ENCODE measurements at regions not wholly inside any gene's neighbourhood (a gene's known extent, or its start where the extent isn't known, plus 50 kb on each side); places are given as distances from the start of the nearest gene placed in this dataset.

DNA sequence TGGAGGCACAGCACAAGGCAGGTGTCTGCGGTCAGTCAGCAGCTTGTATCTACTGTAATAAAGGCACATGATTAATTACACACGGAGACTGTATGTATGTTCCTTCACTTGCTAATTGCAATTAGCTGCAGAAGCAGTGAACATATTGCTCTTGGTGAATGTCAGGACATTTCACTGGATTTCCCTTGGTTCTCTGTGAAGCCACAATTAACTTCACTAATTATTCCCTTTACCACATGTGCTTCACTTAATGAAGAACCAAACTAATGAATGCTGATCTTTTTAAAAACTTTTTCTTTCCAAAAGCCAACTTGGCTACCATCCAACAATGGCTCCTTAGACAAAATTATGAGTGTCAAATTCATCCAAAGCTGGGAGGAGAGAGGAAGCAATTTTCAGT lies 290.7 kb downstream of the ADRA2A start:
- 87 to 96% (median 92%) methylated on average over 2 of the region's 2 CpGs for WGBS, 5 donors
- no peaks in the 10 kb centered on the region for H3K9me3 ChIP-seq
- intact Hi-C loops (cut with DNase I; ENCODE audit: low total_unique reads), result no loop called here

DNA sequence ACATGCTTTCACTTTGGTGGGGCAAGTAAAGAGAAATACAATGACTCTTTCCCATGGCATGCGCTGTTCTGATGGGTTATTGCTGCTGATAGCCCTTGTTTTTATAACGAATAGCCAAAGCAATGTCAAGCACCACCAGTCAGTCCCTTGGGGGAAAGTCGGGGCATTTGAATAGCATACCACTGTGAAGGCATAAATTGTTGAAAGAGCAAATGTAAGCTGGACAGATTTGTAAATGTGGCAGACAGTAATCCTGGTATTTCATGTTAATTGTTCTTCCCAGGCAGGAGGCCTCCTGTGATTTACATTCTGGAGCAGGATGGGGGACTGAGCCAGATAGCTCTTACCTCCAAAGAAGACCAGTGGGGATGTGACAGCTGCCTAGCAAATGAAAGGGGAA lies 293.3 kb downstream of the ADRA2A start:
- 45 to 52% (median 50%) methylated on average over 3 of the region's 3 CpGs for WGBS, 5 donors
- no peaks in the 10 kb centered on the region for H3K4me1 ChIP-seq
- peaks cover 0 to 4% (median 0%) of the 10 kb centered on the region in 7 donors for H3K27me3 ChIP-seq (replicated peaks in 1 of 7)
- TF ChIP-seq POLR2AphosphoS5 (IDR thresholded peaks at IDR 0.05) (no peak), POLR2A (IDR thresholded peaks at IDR 0.05) (no peak)
- TF ChIP-seq, protein P1, sequence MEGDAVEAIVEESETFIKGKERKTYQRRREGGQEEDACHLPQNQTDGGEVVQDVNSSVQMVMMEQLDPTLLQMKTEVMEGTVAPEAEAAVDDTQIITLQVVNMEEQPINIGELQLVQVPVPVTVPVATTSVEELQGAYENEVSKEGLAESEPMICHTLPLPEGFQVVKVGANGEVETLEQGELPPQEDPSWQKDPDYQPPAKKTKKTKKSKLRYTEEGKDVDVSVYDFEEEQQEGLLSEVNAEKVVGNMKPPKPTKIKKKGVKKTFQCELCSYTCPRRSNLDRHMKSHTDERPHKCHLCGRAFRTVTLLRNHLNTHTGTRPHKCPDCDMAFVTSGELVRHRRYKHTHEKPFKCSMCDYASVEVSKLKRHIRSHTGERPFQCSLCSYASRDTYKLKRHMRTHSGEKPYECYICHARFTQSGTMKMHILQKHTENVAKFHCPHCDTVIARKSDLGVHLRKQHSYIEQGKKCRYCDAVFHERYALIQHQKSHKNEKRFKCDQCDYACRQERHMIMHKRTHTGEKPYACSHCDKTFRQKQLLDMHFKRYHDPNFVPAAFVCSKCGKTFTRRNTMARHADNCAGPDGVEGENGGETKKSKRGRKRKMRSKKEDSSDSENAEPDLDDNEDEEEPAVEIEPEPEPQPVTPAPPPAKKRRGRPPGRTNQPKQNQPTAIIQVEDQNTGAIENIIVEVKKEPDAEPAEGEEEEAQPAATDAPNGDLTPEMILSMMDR (IDR thresholded peaks at IDR 0.05 in 8 of 11, conservative IDR thresholded peaks at IDR 0.05 in 3 of 11), result no peak
- no peak overlapping the region for H3K27ac ChIP-seq
- no peak for DNase-seq
- intact Hi-C loops (cut with DNase I; ENCODE audit: low total_unique reads), result no loop called here
- no peaks in the 10 kb centered on the region for H3K36me3 ChIP-seq
- H3K4me3 ChIP-seq, result no peak overlapping the region
- no peaks in the 10 kb centered on the region for H3K9me3 ChIP-seq

More for the DNA sequence above, 290.7 kb downstream of the ADRA2A start:
- H3K27me3 ChIP-seq (replicated peaks in 1 of 7), result peaks cover 0 to 4% (median 0%) of the 10 kb centered on the region in 7 donors
- H3K27ac ChIP-seq, result no peak overlapping the region
- no peak overlapping the region for H3K4me3 ChIP-seq
- no peak for DNase-seq
- TF ChIP-seq, protein P1 (IDR thresholded peaks at IDR 0.05 in 8 of 11, conservative IDR thresholded peaks at IDR 0.05 in 3 of 11), result no peak
- no peak for TF ChIP-seq POLR2A (IDR thresholded peaks at IDR 0.05)
- no peak for TF ChIP-seq POLR2AphosphoS5 (IDR thresholded peaks at IDR 0.05)
- no peaks in the 10 kb centered on the region for H3K4me1 ChIP-seq
- no peaks in the 10 kb centered on the region for H3K36me3 ChIP-seq

DNA sequence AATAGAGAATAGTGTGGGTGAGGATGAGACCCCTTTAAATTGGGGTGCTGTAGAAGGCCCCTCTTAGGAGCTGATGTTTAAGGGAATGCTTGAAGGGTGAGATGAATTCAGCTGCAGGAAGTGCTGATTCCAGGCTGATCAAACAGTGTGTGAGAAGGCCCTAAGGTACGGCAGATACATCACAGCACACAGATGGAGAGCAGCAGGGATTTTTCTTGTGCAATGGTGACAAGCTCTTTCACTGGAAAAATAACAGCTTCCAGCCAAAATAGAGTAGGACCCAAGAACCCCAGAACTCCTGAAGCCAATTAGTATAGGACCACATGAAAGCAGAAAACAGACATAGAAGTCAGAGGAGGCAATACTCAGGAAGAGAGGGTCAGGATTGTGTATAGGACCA lies 296.9 kb downstream of the ADRA2A start:
- Histone ChIP-seq H3K9me3 (no peaks in the 10 kb centered on the region), H3K4me3 (no peak overlapping the region), H3K36me3 (no peaks in the 10 kb centered on the region), H3K27me3 (replicated peaks in 1 of 7) (peaks cover 0 to 13% (median 0%) of the 10 kb centered on the region in 7 donors), H3K4me1 (no peaks in the 10 kb centered on the region), H3K27ac (no peak overlapping the region)
- 67 to 88% (median 84%) methylated on average over 1 of the region's 1 CpG for WGBS, 5 donors
- intact Hi-C loops (cut with DNase I; ENCODE audit: low total_unique reads), result no loop called here
- no peak for DNase-seq
- TF ChIP-seq, protein P1 (IDR thresholded peaks at IDR 0.05 in 8 of 11, conservative IDR thresholded peaks at IDR 0.05 in 3 of 11), result no peak
- TF ChIP-seq POLR2AphosphoS5 (IDR thresholded peaks at IDR 0.05), result no peak
- no peak for TF ChIP-seq POLR2A (IDR thresholded peaks at IDR 0.05)

DNA sequence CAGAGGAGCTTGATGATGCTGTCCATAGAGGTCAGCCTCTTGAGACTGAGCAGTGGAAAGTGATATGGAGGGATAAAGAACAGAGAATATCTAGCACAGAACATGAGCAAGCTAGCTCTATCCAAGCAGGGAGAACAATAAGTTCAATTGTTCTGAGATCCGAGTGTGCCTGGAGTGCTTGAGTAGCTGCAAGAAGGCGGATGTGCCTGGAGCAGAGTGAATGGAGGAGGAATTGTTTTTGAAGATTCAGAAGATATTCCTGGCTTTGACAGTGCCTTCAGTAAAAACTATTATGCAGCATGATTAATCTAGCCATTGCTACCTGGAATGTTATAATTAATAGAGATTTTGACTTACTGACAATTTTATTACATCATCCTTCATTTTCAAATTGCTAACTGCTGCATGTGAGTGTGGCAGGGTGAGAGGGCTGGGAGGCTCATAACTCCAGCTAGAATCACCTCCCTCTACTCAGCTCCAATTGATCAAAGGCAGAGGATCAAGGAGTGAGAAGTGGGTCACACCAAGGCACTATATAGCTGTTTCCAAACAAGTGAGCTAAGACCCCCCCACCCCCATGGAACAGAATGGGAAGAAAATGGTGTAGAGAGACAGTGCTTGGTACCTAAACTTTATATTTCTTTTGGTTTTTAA lies 302.8 kb downstream of the ADRA2A start:
- TF ChIP-seq, protein P1 (IDR thresholded peaks at IDR 0.05 in 8 of 11, conservative IDR thresholded peaks at IDR 0.05 in 3 of 11), result no peak
- no peak for TF ChIP-seq POLR2AphosphoS5 (IDR thresholded peaks at IDR 0.05)
- no peak for TF ChIP-seq POLR2A (IDR thresholded peaks at IDR 0.05)
- intact Hi-C loops (cut with DNase I; ENCODE audit: low total_unique reads), result no loop called here
- WGBS, 5 donors, result 82 to 86% (median 84%) methylated on average over 2 of the region's 2 CpGs
- Histone ChIP-seq H3K27me3 (replicated peaks in 1 of 7) (peaks cover 0 to 9% (median 0%) of the 10 kb centered on the region in 7 donors), H3K36me3 (no peaks in the 10 kb centered on the region), H3K27ac (no peak overlapping the region), H3K4me1 (no peaks in the 10 kb centered on the region), H3K4me3 (no peak overlapping the region), H3K9me3 (no peaks in the 10 kb centered on the region)
- DNase-seq, result no peak

Measured in spleen (tissue), 11 donors.